ENCODE measurements at regions not wholly inside any gene's neighbourhood (a gene's known extent, or its start where the extent isn't known, plus 50 kb on each side); places are given as distances from the start of the nearest gene placed in this dataset.

DNA sequence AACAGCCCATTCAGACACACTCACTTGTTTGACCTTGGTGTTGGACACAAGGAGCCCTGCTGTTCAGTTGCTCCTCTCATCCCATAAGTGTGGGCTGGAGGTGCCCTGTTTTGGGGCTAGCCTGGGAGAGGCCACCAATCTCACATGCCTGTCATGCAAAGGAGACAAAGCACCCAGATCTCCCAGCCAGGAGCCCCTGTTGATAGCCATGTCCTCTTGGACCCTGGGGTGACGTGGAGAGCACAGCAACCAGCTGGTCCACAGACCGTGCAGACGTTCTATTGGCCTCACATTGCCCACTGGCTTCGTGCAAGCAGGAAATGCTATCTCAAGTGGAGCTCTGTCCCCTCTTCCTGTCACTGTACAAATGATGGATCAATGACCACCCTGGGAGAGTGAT is 240.8 kb downstream of the RPS24 start:
- POLR2A ChIA-PET = no interaction called here
- no peak for TF ChIP-seq SIN3A (IDR thresholded peaks at IDR 0.05; ENCODE audit: low read depth)
- TF ChIP-seq, protein P1, sequence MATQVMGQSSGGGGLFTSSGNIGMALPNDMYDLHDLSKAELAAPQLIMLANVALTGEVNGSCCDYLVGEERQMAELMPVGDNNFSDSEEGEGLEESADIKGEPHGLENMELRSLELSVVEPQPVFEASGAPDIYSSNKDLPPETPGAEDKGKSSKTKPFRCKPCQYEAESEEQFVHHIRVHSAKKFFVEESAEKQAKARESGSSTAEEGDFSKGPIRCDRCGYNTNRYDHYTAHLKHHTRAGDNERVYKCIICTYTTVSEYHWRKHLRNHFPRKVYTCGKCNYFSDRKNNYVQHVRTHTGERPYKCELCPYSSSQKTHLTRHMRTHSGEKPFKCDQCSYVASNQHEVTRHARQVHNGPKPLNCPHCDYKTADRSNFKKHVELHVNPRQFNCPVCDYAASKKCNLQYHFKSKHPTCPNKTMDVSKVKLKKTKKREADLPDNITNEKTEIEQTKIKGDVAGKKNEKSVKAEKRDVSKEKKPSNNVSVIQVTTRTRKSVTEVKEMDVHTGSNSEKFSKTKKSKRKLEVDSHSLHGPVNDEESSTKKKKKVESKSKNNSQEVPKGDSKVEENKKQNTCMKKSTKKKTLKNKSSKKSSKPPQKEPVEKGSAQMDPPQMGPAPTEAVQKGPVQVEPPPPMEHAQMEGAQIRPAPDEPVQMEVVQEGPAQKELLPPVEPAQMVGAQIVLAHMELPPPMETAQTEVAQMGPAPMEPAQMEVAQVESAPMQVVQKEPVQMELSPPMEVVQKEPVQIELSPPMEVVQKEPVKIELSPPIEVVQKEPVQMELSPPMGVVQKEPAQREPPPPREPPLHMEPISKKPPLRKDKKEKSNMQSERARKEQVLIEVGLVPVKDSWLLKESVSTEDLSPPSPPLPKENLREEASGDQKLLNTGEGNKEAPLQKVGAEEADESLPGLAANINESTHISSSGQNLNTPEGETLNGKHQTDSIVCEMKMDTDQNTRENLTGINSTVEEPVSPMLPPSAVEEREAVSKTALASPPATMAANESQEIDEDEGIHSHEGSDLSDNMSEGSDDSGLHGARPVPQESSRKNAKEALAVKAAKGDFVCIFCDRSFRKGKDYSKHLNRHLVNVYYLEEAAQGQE (IDR thresholded peaks at IDR 0.05; ENCODE audit: low read depth) = no peak
- TF ChIP-seq SRF (IDR thresholded peaks at IDR 0.05; ENCODE audit: low read depth) = no peak
- TF ChIP-seq, protein P2, sequence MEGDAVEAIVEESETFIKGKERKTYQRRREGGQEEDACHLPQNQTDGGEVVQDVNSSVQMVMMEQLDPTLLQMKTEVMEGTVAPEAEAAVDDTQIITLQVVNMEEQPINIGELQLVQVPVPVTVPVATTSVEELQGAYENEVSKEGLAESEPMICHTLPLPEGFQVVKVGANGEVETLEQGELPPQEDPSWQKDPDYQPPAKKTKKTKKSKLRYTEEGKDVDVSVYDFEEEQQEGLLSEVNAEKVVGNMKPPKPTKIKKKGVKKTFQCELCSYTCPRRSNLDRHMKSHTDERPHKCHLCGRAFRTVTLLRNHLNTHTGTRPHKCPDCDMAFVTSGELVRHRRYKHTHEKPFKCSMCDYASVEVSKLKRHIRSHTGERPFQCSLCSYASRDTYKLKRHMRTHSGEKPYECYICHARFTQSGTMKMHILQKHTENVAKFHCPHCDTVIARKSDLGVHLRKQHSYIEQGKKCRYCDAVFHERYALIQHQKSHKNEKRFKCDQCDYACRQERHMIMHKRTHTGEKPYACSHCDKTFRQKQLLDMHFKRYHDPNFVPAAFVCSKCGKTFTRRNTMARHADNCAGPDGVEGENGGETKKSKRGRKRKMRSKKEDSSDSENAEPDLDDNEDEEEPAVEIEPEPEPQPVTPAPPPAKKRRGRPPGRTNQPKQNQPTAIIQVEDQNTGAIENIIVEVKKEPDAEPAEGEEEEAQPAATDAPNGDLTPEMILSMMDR (IDR thresholded peaks at IDR 0.05 in 2 of 3, conservative IDR thresholded peaks at IDR 0.05 in 1 of 3; ENCODE audit: borderline replicate concordance in 1 of 3, insufficient read depth in 1 of 3, low read depth in 2 of 3, low read length in 2 of 3) = no peak
- no peak for TF ChIP-seq ELF1 (IDR thresholded peaks at IDR 0.05; ENCODE audit: borderline replicate concordance, low read depth)
- TF ChIP-seq POLR2AphosphoS5 (IDR thresholded peaks at IDR 0.05; ENCODE audit: low read depth, low read length) = no peak
- H3K27ac ChIP-seq (ENCODE audit: low read depth, low read length) = no peak overlapping the region

More for the DNA sequence above, 240.8 kb downstream of the RPS24 start:
- ATAC-seq (no peak), DNase-seq (ENCODE audit: low read depth, low spot score) (no peak)
- Histone ChIP-seq H2AFZ (ENCODE audit: low read depth, low read length, poor library complexity, severe bottlenecking) (no peak overlapping the region), H3K9ac (ENCODE audit: low read length) (no peak overlapping the region), H4K20me1 (ENCODE audit: insufficient read depth) (no peaks in the 10 kb centered on the region), H3K4me1 (ENCODE audit: control insufficient read depth in 1 of 2, insufficient read depth in 2 of 2, low read length in 2 of 2) (no peaks in the 10 kb centered on the region), H3K9me2 (ENCODE audit: insufficient read depth) (no peaks in the 10 kb centered on the region), H3K27me3 (ENCODE audit: insufficient read depth, low read length) (peaks cover 8% of the 10 kb centered on the region; the same call in 1 of the 2 replicates), H3K4me3 (replicated peaks in 1 of 2; ENCODE audit: low read depth in 1 of 2, low read length in 2 of 2) (no peak overlapping the region), H3K79me2 (ENCODE audit: insufficient read depth, low read length) (no peaks in the 10 kb centered on the region), H3K36me3 (ENCODE audit: control insufficient read depth in 1 of 2, insufficient read depth in 2 of 2, low read length in 2 of 2) (no peaks in the 10 kb centered on the region), H3K9me3 (ENCODE audit: control insufficient read depth in 1 of 2, insufficient read depth in 1 of 2, low read depth in 1 of 2, low read length in 2 of 2) (no peaks in the 10 kb centered on the region), H3K4me2 (ENCODE audit: low read length) (no peak overlapping the region)
- intact Hi-C loops (cut with micrococcal nuclease) = no loop called here
- ChIA-PET CTCF (no interaction called here), RAD21 (ENCODE audit: low non-redundant PET in 1 of 2, low total read pairs in 2 of 2, uncharacterized antibody in 2 of 2, unreplicated experiment in 2 of 2) (no interaction called here)
- BruUV-seq (replicated peaks) = no TSS peak

All from HCT116 (cell line).